G401 (cell line): ENCODE measurements at regions not wholly inside any gene's neighbourhood (a gene's known extent, or its start where the extent isn't known, plus 50 kb on each side); places are given as distances from the start of the nearest gene placed in this dataset.
"Not testable (repeated sequence)": the region's sequence is repeated elsewhere in the genome, so short reads cannot be mapped to it uniquely, and the experiment has no call there.

ENCODE experiments used
- DNase-seq: peaks from one replicate; pipeline ENCODE4 v3.0.0-alpha.2; 2015; ENCODE audit warnings: low spot score
- in situ Hi-C: cut with HindIII; loops from 2 replicates; pipeline ENCODE4 v1.10.0; 2016; ENCODE audit warnings: low sequenced_read_pairs, mixed read lengths

DNA sequence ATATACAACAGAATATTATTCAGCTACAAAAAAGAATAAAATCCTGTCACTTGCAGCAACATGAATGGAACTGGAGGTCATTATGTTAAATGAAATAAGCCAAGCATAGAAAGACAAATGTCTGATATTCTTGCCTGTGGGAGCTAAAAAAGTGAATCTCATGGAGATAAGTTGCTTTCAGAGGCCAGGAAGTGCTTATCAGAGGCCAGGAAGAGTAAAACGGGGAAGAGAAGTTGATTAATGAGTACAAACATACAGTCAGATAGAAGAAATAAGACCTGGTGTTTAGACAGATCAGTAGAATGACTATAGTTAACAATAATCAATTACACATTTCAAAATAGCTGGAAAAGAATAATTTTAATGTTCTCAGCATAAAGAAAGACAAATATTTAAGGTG is 54.4 kb upstream of the CPHXL start:
- no peak for DNase-seq
- in situ Hi-C loops, result no loop called here

DNA sequence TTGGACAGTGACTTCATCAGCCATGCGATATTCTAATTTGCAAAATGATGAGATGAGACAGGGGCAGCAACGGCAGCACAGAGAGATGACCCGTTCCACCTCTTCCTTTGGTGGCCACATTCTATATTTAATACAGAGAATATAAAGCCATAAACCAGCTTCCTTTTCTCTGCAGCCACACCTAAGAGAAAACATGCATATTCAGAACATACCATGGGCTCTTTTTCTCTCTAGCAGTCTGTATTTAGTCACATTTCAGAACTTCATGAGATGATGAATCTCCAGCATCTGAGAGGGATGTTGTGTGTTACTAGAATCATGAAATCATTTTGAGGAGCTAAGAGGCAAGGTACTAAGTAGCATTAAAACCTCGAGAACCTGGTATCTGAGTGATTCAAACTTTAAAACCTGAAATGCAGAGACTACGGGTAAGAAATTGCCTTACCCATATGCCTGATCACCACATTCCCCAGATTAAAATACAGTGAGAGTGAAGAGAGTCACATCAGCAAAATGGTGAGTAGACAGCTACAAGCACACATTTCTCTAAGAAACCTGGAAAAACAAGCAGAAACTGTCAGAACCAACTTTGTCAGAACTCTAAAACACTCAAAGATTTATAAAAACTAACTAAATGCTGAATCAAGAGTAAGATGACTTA is 55.5 kb upstream of the CPHXL start:
- in situ Hi-C loops, result no loop called here
- no peak for DNase-seq

- in situ Hi-C loops, result no loop called here
- DNase-seq, result no peak
Observed at GRCh38 chr16:75787440-75787839, 61.1 kb upstream of the CPHXL start.

DNA sequence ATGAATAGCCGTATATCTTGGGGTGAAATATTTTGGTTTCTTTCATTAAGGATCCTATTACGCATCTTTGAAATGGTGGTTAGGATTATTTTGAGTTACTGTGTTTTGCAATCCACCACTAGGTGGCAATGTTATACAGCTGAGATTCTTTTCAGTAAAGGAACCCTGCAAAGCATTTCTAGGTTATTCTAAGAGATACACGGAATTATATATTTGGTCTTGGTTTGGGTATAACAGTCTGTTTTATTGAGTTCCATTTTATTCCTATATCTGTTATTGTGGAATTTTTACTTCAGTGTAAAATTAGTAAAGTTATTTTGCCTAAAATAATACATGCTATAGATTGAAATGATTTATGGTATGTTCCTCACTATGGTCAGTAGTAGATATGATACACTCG is 62.9 kb upstream of the CPHXL start:
- in situ Hi-C loops, result no loop called here
- DNase-seq, result peak; percentile 73

GRCh38 chr16:75792771-75793492 is 66.6 kb upstream of the CPHXL start:
- DNase-seq, result no peak
- in situ Hi-C loops, result no loop called here

DNA sequence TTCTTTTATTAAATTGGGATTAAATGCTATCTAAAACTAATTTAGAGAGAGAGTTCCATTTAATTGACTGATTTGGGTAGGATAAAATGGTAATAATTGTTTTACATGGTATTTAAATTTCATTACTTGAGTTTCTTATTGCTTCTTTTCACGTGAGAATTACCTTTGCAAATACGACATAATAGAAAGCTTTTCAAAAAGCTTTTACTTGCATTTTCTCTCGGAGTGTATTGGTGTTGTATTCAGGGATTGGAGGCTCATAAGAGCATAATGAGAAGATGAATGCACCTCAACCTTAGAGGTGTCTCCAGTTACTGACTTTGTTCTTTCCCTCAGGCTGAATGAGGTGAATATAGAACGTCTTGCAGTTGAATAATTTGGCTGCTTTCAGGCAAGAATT is 67.4 kb upstream of the CPHXL start:
- in situ Hi-C loops, result no loop called here
- no peak for DNase-seq

DNA sequence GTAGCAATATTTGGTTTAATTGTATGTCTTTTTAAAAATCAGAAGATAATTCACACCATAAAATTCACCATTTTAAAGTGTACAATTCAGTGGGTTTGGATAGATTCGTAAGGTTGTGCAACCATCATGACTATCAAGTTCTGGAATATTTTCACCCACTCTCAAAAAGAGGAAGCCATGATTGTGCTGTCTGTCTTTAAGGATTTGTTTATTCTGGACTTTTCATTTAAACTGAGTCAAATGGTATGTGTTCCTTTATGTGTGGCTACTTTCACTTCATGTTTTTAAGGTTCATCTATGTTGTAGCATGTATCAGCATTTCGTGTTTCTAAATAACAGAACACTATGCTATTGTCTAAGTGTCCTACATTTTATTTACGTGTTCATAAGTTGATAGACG is 68.1 kb upstream of the CPHXL start:
- no peak for DNase-seq
- in situ Hi-C loops, result no loop called here

DNA sequence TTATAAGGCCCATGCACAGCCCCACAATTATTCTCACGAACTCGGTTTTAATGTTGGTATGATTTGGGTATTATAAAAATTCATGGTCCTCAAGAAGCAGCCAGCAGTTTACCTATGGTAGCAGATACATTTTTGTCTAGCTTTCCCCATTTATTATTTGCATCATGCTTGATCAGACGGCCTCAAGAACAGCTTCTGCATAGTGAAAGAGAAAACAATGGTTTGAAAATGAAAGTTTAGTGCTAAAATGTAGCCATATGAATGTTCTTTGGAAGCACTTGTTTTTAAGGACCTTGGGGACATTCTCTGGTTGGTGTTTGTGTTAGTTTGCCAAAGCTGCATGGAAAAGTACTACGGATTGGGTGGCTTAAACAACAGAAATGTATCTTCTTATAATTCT is 72.4 kb upstream of the CPHXL start:
- in situ Hi-C loops, result no loop called here

DNA sequence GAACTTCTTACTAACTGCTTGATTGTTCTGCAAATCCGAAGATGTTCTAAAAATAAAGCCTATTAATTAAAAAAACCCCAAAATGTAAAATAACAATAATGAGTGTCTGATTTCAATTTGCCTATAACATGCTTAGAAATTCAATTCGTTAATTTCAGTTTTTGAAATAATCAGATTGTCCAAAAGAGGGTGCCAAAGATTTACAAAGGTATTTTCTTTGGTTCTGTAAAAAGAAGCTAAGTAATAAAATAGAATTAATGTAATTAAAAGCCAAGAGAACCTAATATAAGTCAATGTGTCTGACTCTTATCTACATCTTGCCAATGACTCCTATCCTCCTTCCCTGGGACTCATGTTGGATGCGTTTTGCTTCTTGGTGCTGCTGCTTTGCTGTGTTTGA is 75.0 kb upstream of the CPHXL start:
- DNase-seq, result peak; percentile 28
- in situ Hi-C loops, result no loop called here

More for the DNA sequence above, 72.4 kb upstream of the CPHXL start:
- DNase-seq, result no peak

GRCh38 chr16:75803753-75804152 is 77.5 kb upstream of the CPHXL start:
- in situ Hi-C loops, result no loop called here
- no peak for DNase-seq

DNA sequence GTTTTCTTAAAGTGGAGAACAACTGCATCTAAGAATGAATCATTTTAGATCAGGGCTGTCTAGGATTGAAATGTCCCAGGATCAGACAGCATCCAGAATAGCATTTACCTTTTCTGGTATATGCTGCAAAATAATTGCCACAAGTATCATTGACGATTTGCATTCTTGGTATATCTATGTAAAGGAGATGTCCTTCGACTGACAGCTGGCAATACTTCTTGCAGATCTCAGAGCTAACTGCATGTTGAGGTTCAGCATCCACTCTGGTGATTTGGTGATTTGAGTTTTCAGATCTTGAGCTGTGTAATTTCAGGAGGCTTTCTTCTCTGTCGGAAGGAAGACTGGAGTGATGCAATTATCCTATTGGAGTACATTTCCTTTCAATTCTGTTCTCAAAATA is 78.1 kb upstream of the CPHXL start:
- in situ Hi-C loops, result no loop called here
- no peak for DNase-seq

- DNase-seq, result no peak
- in situ Hi-C loops, result no loop called here
Observed at GRCh38 chr16:75805946-75806345, 79.7 kb upstream of the CPHXL start.

- no peak for DNase-seq
- in situ Hi-C loops, result no loop called here
Observed at GRCh38 chr16:75806487-75806886, 80.2 kb upstream of the CPHXL start.

- in situ Hi-C loops, result no loop called here
Observed at GRCh38 chr16:75810342-75810741, 84.1 kb upstream of the CPHXL start.

GRCh38 chr16:75811020-75811634 is 84.8 kb upstream of the CPHXL start:
- DNase-seq, result no peak
- in situ Hi-C loops, result no loop called here

More at GRCh38 chr16:75810342-75810741, 84.1 kb upstream of the CPHXL start:
- no peak for DNase-seq

DNA sequence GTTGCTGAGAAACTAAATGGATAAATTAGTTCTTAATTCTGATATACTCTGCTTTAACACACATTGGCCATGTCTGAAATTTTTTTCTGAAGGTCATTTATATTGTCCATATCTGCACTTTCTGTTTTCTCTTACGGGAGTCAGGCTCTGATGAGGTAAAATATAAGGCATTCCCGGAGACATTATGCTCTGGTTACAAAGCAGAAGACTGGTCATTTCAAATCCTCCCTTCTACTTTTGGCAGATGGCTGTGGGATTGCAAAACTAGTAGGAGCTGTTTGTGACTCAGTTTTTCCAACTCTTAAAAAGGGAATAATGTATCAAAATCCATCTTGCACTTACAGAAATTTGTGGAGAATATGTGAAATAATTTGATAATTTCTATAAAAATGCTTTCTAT is 92.2 kb upstream of the CPHXL start:
- no peak for DNase-seq
- in situ Hi-C loops, result no loop called here

GRCh38 chr16:75820672-75821071 is 94.4 kb upstream of the CPHXL start:
- DNase-seq, result no peak
- in situ Hi-C loops, result no loop called here

DNA sequence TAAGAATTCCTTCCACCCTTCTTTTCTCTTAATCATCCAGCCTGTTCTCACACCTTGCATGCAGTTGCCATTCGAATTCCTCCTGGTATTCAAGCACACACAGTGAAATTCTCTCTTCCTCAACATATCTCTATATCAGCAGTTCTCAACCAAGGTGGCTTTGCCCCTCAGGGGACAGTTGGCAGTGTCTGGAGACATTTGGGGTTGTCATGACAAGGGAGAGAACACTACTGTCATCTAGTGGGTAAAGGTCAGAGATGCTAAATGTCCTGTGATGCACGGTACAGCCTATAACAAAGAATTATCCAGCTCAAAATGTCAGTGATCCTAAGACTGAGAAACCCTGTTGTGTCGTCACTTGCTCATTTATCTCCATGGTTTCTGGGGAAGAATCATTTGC is 94.8 kb upstream of the CPHXL start:
- DNase-seq, result no peak
- in situ Hi-C loops, result no loop called here

- in situ Hi-C loops, DNase-seq: not testable (repeated sequence)
Observed at GRCh38 chr16:75825750-75826149, 99.5 kb upstream of the CPHXL start.

DNA sequence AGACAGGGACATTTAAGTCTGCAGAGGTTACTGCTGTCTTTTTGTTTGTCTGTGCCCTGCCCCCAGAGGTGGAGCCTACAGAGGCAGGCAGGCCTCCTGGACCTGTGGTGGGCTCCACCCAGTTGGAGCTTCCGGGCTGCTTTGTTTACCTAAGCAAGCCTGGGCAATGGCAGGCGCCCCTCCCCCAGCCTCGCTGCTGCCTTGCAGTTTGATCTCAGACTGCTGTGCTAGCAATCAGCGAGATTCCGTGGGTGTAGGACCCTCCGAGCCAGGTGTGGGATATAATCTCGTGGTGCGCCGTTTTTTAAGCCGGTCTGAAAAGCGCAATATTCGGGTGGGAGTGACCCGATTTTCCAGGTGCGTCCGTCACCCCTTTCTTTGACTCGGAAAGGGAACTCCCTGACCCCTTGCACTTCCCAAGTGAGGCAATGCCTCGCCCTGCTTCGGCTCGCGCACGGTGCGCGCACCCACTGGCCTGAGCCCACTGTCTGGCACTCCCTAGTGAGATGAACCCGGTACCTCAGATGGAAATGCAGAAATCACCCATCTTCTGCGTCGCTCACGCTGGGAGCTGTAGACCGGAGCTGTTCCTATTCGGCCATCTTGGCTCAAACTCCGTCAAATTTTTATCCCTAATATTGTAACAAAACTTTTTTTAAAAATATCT is 101.2 kb upstream of the CPHXL start:
- in situ Hi-C loops, DNase-seq: not testable (repeated sequence)
